Left ventricle myocardium superior (tissue), 1 donor: ENCODE measurements at regions not wholly inside any gene's neighbourhood (a gene's known extent, or its start where the extent isn't known, plus 50 kb on each side); places are given as distances from the start of the nearest gene placed in this dataset. TPM values are rescaled to one million over a fixed set of nuclear protein-coding genes. Genes with fewer than 3 reads are reported as not detected.

Source experiments
- ATAC-seq: fragments of 200-7000 bp; cut with Tn5 transposase; one replicate; pipeline ENCODE4 v1.9.1; 2020; ENCODE audit warnings: mild to moderate bottlenecking, moderate library complexity
- DNase-seq: peaks from one replicate; pipeline ENCODE4 v3.0.0-alpha.2; 2020
- intact Hi-C: fragments of 100-400 bp; cut with micrococcal nuclease; formaldehyde crosslinking; loops from one replicate; pipeline ENCODE4 v1.11.0; 2022
- microRNA-seq: library from miRNA; unstranded; fragments of <30 nt; microRNA quantifications from one replicate; pipeline ENCODE4 v1.2.0, GENCODE V29; 2020; ENCODE audit warnings: borderline number of aligned reads
- donor health status: DM: no; HTN: yes; CAD: no; lungs with severe emphysema.

- intact Hi-C loops = no loop called here
- no peak for DNase-seq
- no peak for ATAC-seq
Observed at GRCh38 chr11:43601511-43601910, 79.0 kb upstream of the HSD17B12 start.

- DNase-seq (no peak), ATAC-seq (no peak)
- intact Hi-C loops = no loop called here
Observed at GRCh38 chr11:43602670-43603069, 77.9 kb upstream of the HSD17B12 start.

- ATAC-seq (no peak), DNase-seq (no peak)
- intact Hi-C loops = no loop called here
Observed at GRCh38 chr11:43614214-43614613, 66.3 kb upstream of the HSD17B12 start.

GRCh38 chr11:43619863-43620505 lies 60.6 kb upstream of the HSD17B12 start:
- DNase-seq = no peak
- no peak for ATAC-seq

GRCh38 chr11:43626798-43627197 lies 53.7 kb upstream of the HSD17B12 start:
- intact Hi-C loops = no loop called here
- ATAC-seq (no peak), DNase-seq (no peak)

More at GRCh38 chr11:43619863-43620505, 60.6 kb upstream of the HSD17B12 start:
- intact Hi-C loops = no loop called here

Small RNA genes in the stretch of these regions (microRNA-seq; reads per million reads assigned to microRNA genes)
- gene MIR129-2 = not detected
- not detected for gene MIR670
